ENCODE measurements at regions not wholly inside any gene's neighbourhood (a gene's known extent, or its start where the extent isn't known, plus 50 kb on each side); places are given as distances from the start of the nearest gene placed in this dataset.

DNA sequence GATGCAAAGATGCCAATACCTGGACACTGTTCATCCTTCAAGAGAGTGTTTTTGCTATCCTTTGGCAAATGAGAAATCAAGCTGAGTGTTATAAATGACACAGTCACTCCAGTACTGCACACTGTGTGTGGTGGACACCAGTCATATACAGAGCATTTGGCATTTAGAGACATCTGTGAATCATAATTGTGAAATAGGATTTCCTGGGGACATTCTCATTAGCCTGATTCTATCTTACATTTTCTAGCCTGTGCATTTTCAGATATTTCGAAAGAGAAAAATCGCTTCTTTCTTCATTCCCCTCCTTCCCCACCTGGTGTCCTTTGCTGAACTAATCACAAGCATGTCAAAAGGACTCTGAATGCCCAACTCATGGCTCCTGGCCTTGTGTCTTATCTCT lies 781.0 kb upstream of the ARGLU1 start:
- Histone ChIP-seq H3K9me3 (ENCODE audit: control insufficient read depth in 2 of 2, insufficient read depth in 1 of 2, low read depth in 1 of 2, low read length in 1 of 2) (peaks cover 0 to 9% of the 10 kb centered on the region in 2 donors), H3K4me3 (ENCODE audit: low read depth in 1 of 3, low read length in 3 of 3) (no peak overlapping the region), H3K27ac (ENCODE audit: low read depth in 1 of 3, low read length in 2 of 3) (no peak overlapping the region), H3K4me1 (ENCODE audit: control insufficient read depth in 3 of 3, insufficient read depth in 2 of 3, low read depth in 1 of 3, low read length in 2 of 3) (peaks cover 0 to 3% (median 0%) of the 10 kb centered on the region in 3 donors), H3K36me3 (ENCODE audit: control insufficient read depth in 3 of 3, insufficient read depth in 2 of 3, low read depth in 1 of 3, low read length in 3 of 3) (no peaks in the 10 kb centered on the region), H3K27me3 (ENCODE audit: control insufficient read depth in 3 of 3, insufficient read depth in 3 of 3, low read length in 3 of 3) (no peaks in the 10 kb centered on the region)
- FAIRE-seq (no peak), DNase-seq (no peak)
- 84 to 87% (median 86%) methylated on average over 2 of the region's 2 CpGs for WGBS, 3 donors

DNA sequence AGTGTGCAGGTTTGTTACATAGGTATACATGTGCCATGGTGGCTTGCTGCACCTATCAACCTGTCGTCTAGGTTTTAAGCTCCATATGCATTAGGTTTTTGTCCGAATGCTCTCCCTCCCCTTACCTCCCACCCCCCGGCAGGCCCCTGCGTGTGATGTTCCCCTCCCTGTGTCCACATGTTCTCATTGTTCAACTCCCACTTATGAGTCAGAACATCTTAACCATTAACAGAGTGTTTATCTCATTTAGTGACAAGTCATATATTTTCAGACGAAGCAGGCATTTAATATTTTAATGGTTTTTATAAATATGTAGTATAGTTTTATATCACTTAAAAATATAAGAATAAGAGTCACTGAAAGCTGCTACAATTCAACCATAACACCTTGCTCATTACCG lies 780.5 kb upstream of the ARGLU1 start:
- WGBS, 3 donors = 34 to 53% (median 49%) methylated on average over 6 of the region's 6 CpGs
- FAIRE-seq (no peak), DNase-seq (no peak)
- Histone ChIP-seq H3K27ac (ENCODE audit: low read depth in 1 of 3, low read length in 2 of 3) (no peak overlapping the region), H3K4me3 (ENCODE audit: low read depth in 1 of 3, low read length in 3 of 3) (no peak overlapping the region), H3K36me3 (ENCODE audit: control insufficient read depth in 3 of 3, insufficient read depth in 2 of 3, low read depth in 1 of 3, low read length in 3 of 3) (no peaks in the 10 kb centered on the region), H3K4me1 (ENCODE audit: control insufficient read depth in 3 of 3, insufficient read depth in 2 of 3, low read depth in 1 of 3, low read length in 2 of 3) (peaks cover 0 to 3% (median 0%) of the 10 kb centered on the region in 3 donors), H3K9me3 (ENCODE audit: control insufficient read depth in 2 of 2, insufficient read depth in 1 of 2, low read depth in 1 of 2, low read length in 1 of 2) (peaks cover 0 to 9% of the 10 kb centered on the region in 2 donors), H3K27me3 (ENCODE audit: control insufficient read depth in 3 of 3, insufficient read depth in 3 of 3, low read length in 3 of 3) (no peaks in the 10 kb centered on the region)

DNA sequence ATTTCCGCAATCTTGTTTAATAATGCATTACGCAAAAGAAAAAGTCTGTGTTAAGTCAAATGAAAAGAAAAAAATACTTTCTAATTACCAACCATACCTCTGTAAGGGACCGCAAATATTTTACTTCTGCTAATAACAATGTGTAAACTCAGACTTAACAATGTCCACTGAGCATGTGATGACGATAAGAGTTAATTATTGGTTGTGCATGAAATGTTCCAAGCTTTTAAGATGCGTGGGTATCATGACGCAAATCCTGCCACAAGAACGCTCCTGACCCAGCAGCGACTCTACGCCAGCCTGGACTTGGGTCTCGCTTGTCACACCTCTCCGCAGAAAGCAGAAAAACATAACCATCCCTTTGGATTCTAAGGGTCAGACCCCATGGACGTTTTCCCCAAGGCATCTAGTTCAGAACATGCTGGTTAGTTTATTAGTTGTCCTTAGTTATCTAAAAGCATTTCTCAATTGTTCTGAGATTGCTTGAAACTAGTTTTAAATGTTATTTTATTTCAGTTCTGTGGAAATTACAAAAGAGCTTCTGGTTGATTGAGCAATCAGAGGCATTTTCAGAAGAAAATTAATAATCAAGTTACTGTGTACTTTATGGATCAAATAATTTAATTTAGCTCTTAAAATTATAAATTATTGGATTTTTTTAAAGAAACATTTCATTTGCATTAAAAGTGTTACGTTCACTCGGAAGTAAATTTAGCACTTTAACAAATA lies 779.9 kb upstream of the ARGLU1 start:
- no peak for DNase-seq
- peaks cover 0 to 3% (median 0%) of the 10 kb centered on the region in 3 donors for H3K4me1 ChIP-seq (ENCODE audit: control insufficient read depth in 3 of 3, insufficient read depth in 2 of 3, low read depth in 1 of 3, low read length in 2 of 3)
- no peaks in the 10 kb centered on the region for H3K36me3 ChIP-seq (ENCODE audit: control insufficient read depth in 3 of 3, insufficient read depth in 2 of 3, low read depth in 1 of 3, low read length in 3 of 3)
- WGBS, 3 donors = 85 to 89% (median 89%) methylated on average over 14 of the region's 14 CpGs
- peaks cover 0 to 9% of the 10 kb centered on the region in 2 donors for H3K9me3 ChIP-seq (ENCODE audit: control insufficient read depth in 2 of 2, insufficient read depth in 1 of 2, low read depth in 1 of 2, low read length in 1 of 2)
- no peaks in the 10 kb centered on the region for H3K27me3 ChIP-seq (ENCODE audit: control insufficient read depth in 3 of 3, insufficient read depth in 3 of 3, low read length in 3 of 3)
- H3K4me3 ChIP-seq (ENCODE audit: low read depth in 1 of 3, low read length in 3 of 3) = no peak overlapping the region
- no peak for FAIRE-seq
- H3K27ac ChIP-seq (ENCODE audit: low read depth in 1 of 3, low read length in 2 of 3) = no peak overlapping the region

DNA sequence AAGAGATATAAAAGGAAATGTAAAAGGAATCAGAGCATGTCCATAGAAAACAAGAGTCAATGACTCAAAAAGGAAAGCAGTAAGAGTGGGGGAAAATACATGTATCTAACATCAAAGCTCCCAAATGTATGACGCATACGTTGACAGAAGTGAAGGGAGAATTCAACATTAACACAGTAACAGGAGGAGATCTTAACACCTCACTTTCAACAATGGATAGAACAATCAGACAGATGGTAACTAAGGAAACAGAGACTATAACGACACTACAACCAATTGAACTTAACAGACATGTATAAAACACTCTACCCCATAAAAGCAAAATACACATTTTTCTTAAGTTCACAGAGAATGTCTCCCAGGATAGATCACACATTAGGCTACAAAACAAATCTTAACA lies 774.8 kb upstream of the ARGLU1 start:
- H3K27me3 ChIP-seq (ENCODE audit: control insufficient read depth in 3 of 3, insufficient read depth in 3 of 3, low read length in 3 of 3) = no peaks in the 10 kb centered on the region
- H3K4me3 ChIP-seq (ENCODE audit: low read depth in 1 of 3, low read length in 3 of 3) = no peak overlapping the region
- no peaks in the 10 kb centered on the region for H3K36me3 ChIP-seq (ENCODE audit: control insufficient read depth in 3 of 3, insufficient read depth in 2 of 3, low read depth in 1 of 3, low read length in 3 of 3)
- no peaks in the 10 kb centered on the region for H3K9me3 ChIP-seq (ENCODE audit: control insufficient read depth in 2 of 2, insufficient read depth in 1 of 2, low read depth in 1 of 2, low read length in 1 of 2)
- H3K27ac ChIP-seq (ENCODE audit: low read depth in 1 of 3, low read length in 2 of 3) = no peak overlapping the region
- FAIRE-seq (no peak), DNase-seq (no peak)
- H3K4me1 ChIP-seq (ENCODE audit: control insufficient read depth in 3 of 3, insufficient read depth in 2 of 3, low read depth in 1 of 3, low read length in 2 of 3) = no peaks in the 10 kb centered on the region
- WGBS, 3 donors = 83 to 89% (median 85%) methylated on average over 3 of the region's 3 CpGs

DNA sequence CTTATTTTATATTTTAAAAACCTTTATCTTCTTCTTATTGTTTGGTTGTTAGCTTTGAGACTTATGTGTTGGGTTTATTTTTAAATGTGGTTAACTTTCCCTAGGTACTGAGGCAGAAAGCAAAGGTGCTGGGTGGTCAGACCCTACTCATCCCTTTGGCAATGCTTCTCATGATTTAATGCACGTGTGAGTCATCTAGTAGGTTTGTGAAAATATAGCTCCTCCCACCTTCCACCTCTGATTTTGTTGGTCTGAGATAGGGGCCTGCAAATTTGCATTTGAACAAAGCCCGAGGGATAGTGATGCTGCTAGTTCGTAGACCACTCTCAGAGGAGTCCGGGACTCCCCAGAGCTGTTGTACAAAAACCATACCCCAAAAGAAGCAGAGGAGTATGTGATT lies 771.3 kb upstream of the ARGLU1 start:
- H3K27me3 ChIP-seq (ENCODE audit: control insufficient read depth in 3 of 3, insufficient read depth in 3 of 3, low read length in 3 of 3) = no peaks in the 10 kb centered on the region
- FAIRE-seq = no peak
- no peaks in the 10 kb centered on the region for H3K36me3 ChIP-seq (ENCODE audit: control insufficient read depth in 3 of 3, insufficient read depth in 2 of 3, low read depth in 1 of 3, low read length in 3 of 3)
- H3K27ac ChIP-seq (ENCODE audit: low read depth in 1 of 3, low read length in 2 of 3) = no peak overlapping the region
- no peak overlapping the region for H3K4me3 ChIP-seq (ENCODE audit: low read depth in 1 of 3, low read length in 3 of 3)
- H3K4me1 ChIP-seq (ENCODE audit: control insufficient read depth in 3 of 3, insufficient read depth in 2 of 3, low read depth in 1 of 3, low read length in 2 of 3) = no peaks in the 10 kb centered on the region
- DNase-seq = no peak
- H3K9me3 ChIP-seq (ENCODE audit: control insufficient read depth in 2 of 2, insufficient read depth in 1 of 2, low read depth in 1 of 2, low read length in 1 of 2) = no peaks in the 10 kb centered on the region
- WGBS, 3 donors = 64 to 73% (median 71%) methylated on average over 4 of the region's 4 CpGs

DNA sequence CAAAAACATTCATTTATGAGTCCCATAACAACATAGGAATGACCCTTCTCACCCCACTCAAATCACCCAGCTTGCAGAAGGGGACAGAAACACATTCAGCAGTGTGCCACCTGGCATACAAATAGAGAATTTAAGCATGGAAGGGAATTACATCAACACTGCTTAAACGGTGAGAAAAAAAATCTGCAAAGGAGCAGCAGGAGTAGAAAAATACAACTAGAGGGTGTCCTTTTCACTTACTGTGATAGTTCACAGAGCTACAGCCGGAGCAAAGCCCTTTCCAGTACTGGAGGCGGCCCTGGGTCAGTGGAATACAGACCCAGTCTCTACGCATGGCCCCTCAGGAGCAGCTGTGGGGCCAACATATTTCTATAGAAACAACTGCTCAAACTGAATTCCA lies 764.3 kb upstream of the ARGLU1 start:
- H3K4me1 ChIP-seq (ENCODE audit: control insufficient read depth in 3 of 3, insufficient read depth in 2 of 3, low read depth in 1 of 3, low read length in 2 of 3) = no peaks in the 10 kb centered on the region

DNA sequence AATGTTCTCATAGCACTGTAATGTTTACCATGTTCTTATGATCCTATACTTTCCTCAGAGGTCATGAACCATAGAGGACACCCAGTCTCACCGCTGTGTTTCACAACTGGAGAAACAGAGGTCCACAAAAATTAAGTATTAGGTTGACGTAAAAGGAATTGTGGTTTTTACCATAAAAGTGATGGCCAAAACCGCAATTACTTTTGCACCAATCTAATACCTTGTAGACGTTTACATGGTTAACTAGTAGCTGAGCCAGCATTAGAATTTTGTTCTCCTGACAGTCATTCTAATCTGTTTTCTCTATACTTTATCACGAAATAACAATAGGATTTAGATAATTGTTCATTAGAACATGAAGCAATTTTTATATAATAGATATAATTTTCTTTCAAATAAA lies 763.4 kb upstream of the ARGLU1 start:
- no peak for DNase-seq
- no peaks in the 10 kb centered on the region for H3K36me3 ChIP-seq (ENCODE audit: control insufficient read depth in 3 of 3, insufficient read depth in 2 of 3, low read depth in 1 of 3, low read length in 3 of 3)
- H3K27ac ChIP-seq (ENCODE audit: low read depth in 1 of 3, low read length in 2 of 3) = no peak overlapping the region
- no peaks in the 10 kb centered on the region for H3K4me1 ChIP-seq (ENCODE audit: control insufficient read depth in 3 of 3, insufficient read depth in 2 of 3, low read depth in 1 of 3, low read length in 2 of 3)
- FAIRE-seq = no peak
- WGBS, 3 donors = 59 to 78% (median 60%) methylated on average over 5 of the region's 5 CpGs
- H3K9me3 ChIP-seq (ENCODE audit: control insufficient read depth in 2 of 2, insufficient read depth in 1 of 2, low read depth in 1 of 2, low read length in 1 of 2) = no peaks in the 10 kb centered on the region
- H3K4me3 ChIP-seq (ENCODE audit: low read depth in 1 of 3, low read length in 3 of 3) = no peak overlapping the region
- H3K27me3 ChIP-seq (ENCODE audit: control insufficient read depth in 3 of 3, insufficient read depth in 3 of 3, low read length in 3 of 3) = no peaks in the 10 kb centered on the region

More for the DNA sequence above, 764.3 kb upstream of the ARGLU1 start:
- DNase-seq (no peak), FAIRE-seq (no peak)
- Histone ChIP-seq H3K27ac (ENCODE audit: low read depth in 1 of 3, low read length in 2 of 3) (no peak overlapping the region), H3K27me3 (ENCODE audit: control insufficient read depth in 3 of 3, insufficient read depth in 3 of 3, low read length in 3 of 3) (no peaks in the 10 kb centered on the region), H3K4me3 (ENCODE audit: low read depth in 1 of 3, low read length in 3 of 3) (no peak overlapping the region), H3K36me3 (ENCODE audit: control insufficient read depth in 3 of 3, insufficient read depth in 2 of 3, low read depth in 1 of 3, low read length in 3 of 3) (no peaks in the 10 kb centered on the region), H3K9me3 (ENCODE audit: control insufficient read depth in 2 of 2, insufficient read depth in 1 of 2, low read depth in 1 of 2, low read length in 1 of 2) (no peaks in the 10 kb centered on the region)
- WGBS, 3 donors = 67 to 74% (median 71%) methylated on average over 4 of the region's 4 CpGs

DNA sequence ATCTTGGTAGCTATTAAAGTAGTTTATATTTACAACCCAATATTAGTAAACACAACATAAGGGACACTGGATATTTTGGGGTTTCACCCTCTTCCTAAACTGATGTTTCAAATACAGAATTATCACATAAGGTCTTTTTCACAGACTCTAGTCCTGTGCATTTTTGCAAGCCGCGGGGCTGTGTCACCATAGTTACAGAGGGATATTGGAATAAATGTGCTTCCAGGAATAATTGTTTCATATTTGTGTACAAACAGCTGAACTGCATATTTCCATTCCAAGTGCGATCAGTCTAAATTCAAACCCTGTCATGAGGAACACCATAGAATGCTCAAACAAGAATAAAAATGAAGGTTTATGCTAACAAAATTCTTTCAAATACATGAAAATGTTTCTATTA lies 762.5 kb upstream of the ARGLU1 start:
- Histone ChIP-seq H3K27me3 (ENCODE audit: control insufficient read depth in 3 of 3, insufficient read depth in 3 of 3, low read length in 3 of 3) (no peaks in the 10 kb centered on the region), H3K9me3 (ENCODE audit: control insufficient read depth in 2 of 2, insufficient read depth in 1 of 2, low read depth in 1 of 2, low read length in 1 of 2) (no peaks in the 10 kb centered on the region), H3K36me3 (ENCODE audit: control insufficient read depth in 3 of 3, insufficient read depth in 2 of 3, low read depth in 1 of 3, low read length in 3 of 3) (no peaks in the 10 kb centered on the region), H3K27ac (ENCODE audit: low read depth in 1 of 3, low read length in 2 of 3) (no peak overlapping the region), H3K4me3 (ENCODE audit: low read depth in 1 of 3, low read length in 3 of 3) (no peak overlapping the region), H3K4me1 (ENCODE audit: control insufficient read depth in 3 of 3, insufficient read depth in 2 of 3, low read depth in 1 of 3, low read length in 2 of 3) (no peaks in the 10 kb centered on the region)
- 80 to 94% (median 87%) methylated on average over 3 of the region's 3 CpGs for WGBS, 3 donors
- FAIRE-seq (no peak), DNase-seq (no peak)

DNA sequence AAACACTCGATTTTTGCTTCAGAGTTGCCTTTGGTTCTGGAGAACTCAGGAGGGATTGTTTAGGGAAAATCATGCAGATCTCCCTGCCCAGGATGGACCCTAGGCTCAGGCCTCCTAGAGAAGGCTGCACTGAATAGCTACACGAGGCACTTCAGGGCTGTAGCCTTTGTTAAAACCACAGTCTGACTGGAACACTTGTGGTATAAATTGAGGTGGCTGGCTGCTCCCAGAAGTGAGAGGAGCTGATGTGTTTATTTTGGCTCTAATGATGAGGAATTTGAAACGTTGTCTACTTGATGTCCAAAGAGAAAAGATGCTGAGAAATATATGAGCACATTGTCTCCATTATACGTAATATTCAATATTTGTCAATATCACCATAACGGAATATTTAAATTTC lies 762.1 kb upstream of the ARGLU1 start:
- WGBS, 3 donors = 52 to 61% (median 55%) methylated on average over 5 of the region's 5 CpGs
- no peak overlapping the region for H3K27ac ChIP-seq (ENCODE audit: low read depth in 1 of 3, low read length in 2 of 3)
- no peak for FAIRE-seq

More for the DNA sequence above, 762.1 kb upstream of the ARGLU1 start:
- DNase-seq = no peak
- no peaks in the 10 kb centered on the region for H3K36me3 ChIP-seq (ENCODE audit: control insufficient read depth in 3 of 3, insufficient read depth in 2 of 3, low read depth in 1 of 3, low read length in 3 of 3)
- no peak overlapping the region for H3K4me3 ChIP-seq (ENCODE audit: low read depth in 1 of 3, low read length in 3 of 3)
- no peaks in the 10 kb centered on the region for H3K4me1 ChIP-seq (ENCODE audit: control insufficient read depth in 3 of 3, insufficient read depth in 2 of 3, low read depth in 1 of 3, low read length in 2 of 3)
- no peaks in the 10 kb centered on the region for H3K9me3 ChIP-seq (ENCODE audit: control insufficient read depth in 2 of 2, insufficient read depth in 1 of 2, low read depth in 1 of 2, low read length in 1 of 2)
- no peaks in the 10 kb centered on the region for H3K27me3 ChIP-seq (ENCODE audit: control insufficient read depth in 3 of 3, insufficient read depth in 3 of 3, low read length in 3 of 3)
